OCI-LY1 (cell line): ENCODE measurements at regions not wholly inside any gene's neighbourhood (a gene's known extent, or its start where the extent isn't known, plus 50 kb on each side); places are given as distances from the start of the nearest gene placed in this dataset.

Experiments used
- H2AFZ ChIP-seq: fragments of 200-600 bp; sonication (generic), shearing (Covaris generic); 2 replicates; pipeline ENCODE4 v1.6.0; 2014; ENCODE audit warnings: antibody characterized with exemption, mild to moderate bottlenecking, low read length
- H3F3A ChIP-seq: fragments of 200-600 bp; sonication (generic), shearing (Covaris generic); 2 replicates; pipeline ENCODE4 v1.6.0; 2014; ENCODE audit warnings: mild to moderate bottlenecking, antibody characterized with exemption, low read length, moderate library complexity; ENCODE audit not compliant: insufficient read depth
- H3K27ac ChIP-seq: fragments of 200-600 bp; sonication (generic); 2 replicates; pipeline ENCODE4 v1.5.1; 2014; ENCODE audit warnings: low read length, mixed run types, mild to moderate bottlenecking, low read depth; ENCODE audit not compliant: poor library complexity, severe bottlenecking
- H3K27me3 ChIP-seq: fragments of 200-600 bp; sonication (generic); 2 replicates; pipeline ENCODE4 v1.6.0; 2014; ENCODE audit warnings: antibody characterized with exemption, mild to moderate bottlenecking, low read length, moderate library complexity; ENCODE audit not compliant: insufficient read depth
- H3K36me3 ChIP-seq: fragments of 200-600 bp; sonication (generic); 2 replicates; pipeline ENCODE4 v1.6.1; 2014; ENCODE audit warnings: mild to moderate bottlenecking, antibody characterized with exemption, low read length, moderate library complexity, mixed read lengths; ENCODE audit not compliant: insufficient read depth
- H3K4me1 ChIP-seq: fragments of 200-600 bp; sonication (generic); 2 replicates; pipeline ENCODE4 v1.5.1; 2014; ENCODE audit warnings: mild to moderate bottlenecking, low read length, moderate library complexity; ENCODE audit not compliant: insufficient read depth, severe bottlenecking
- H3K4me2 ChIP-seq: fragments of 200-600 bp; sonication (generic), shearing (Covaris generic); 2 replicates; pipeline ENCODE4 v1.6.1; 2014; ENCODE audit warnings: low read length
- H3K4me3 ChIP-seq: fragments of 200-600 bp; sonication (generic); 2 replicates; pipeline ENCODE4 v1.5.1; 2014; ENCODE audit warnings: low read length, low read depth, mild to moderate bottlenecking, mixed read lengths; ENCODE audit not compliant: poor library complexity, severe bottlenecking
- H3K79me2 ChIP-seq: fragments of 200-600 bp; shearing (Covaris generic); 2 replicates; pipeline ENCODE4 v1.6.1; 2016; ENCODE audit warnings: mixed run types, low read length, mixed read lengths; ENCODE audit not compliant: insufficient read depth
- H3K9ac ChIP-seq: fragments of 200-600 bp; sonication (generic), shearing (Covaris generic); 2 replicates; pipeline ENCODE4 v1.6.1; 2014; ENCODE audit warnings: mild to moderate bottlenecking, low read length, mixed read lengths
- H3K9me2 ChIP-seq: fragments of 200-600 bp; sonication (generic), shearing (Covaris generic); 2 replicates; pipeline ENCODE4 v1.6.1; 2014; ENCODE audit warnings: low read depth, mild to moderate bottlenecking, low read length, mixed read lengths
- H3K9me3 ChIP-seq: fragments of 200-600 bp; shearing (Covaris generic); 2 replicates; pipeline ENCODE4 v1.6.1; 2014; ENCODE audit warnings: low read length, mixed read lengths
- H4K20me1 ChIP-seq: fragments of 200-600 bp; sonication (generic), shearing (Covaris generic); 2 replicates; pipeline ENCODE4 v1.6.0; 2016; ENCODE audit warnings: mild to moderate bottlenecking, low read length; ENCODE audit not compliant: insufficient read depth
- CTCF ChIP-seq: fragments of 200-600 bp; sonication (generic), shearing (Covaris generic); IDR thresholded peaks from 2 replicates; pipeline ENCODE4 v1.5.1; 2017; ENCODE audit warnings: mild to moderate bottlenecking, antibody characterized with exemption, low read length, moderate library complexity, mixed read lengths
- EZH2 ChIP-seq: fragments of 200-600 bp; sonication (generic), shearing (Covaris generic); IDR thresholded peaks from 2 replicates; pipeline ENCODE4 v1.8.0; 2017; ENCODE audit warnings: borderline replicate concordance, mixed run types, mild to moderate bottlenecking, antibody characterized with exemption, low read length, moderate library complexity, mixed read lengths

- no peak for TF ChIP-seq CTCF
- TF ChIP-seq EZH2 = no peak
- no peaks in the 10 kb centered on the region for H3K9me3 ChIP-seq
Measured at GRCh38 chr9:79447762-79448161, 124.0 kb upstream of the TLE4 start.

DNA sequence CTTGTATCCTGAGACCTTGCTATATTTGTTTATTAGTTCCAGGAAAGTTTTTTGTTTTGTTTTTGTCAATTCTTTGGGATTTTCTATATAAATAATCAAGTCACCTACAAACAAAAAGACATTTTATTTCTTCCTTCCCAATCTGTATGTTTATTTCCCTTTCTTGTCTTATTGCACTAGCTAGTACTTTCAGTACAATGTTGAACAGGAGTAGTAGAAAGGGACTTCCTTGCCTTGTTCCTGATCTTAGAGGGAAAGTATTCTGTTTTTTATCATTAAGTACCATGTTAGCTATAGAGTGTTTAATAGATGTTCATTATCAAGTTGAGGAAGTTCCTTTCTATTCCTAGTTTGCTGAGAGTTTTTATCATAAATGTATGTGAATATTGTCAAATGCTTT, 119.5 kb upstream of the TLE4 start:
- H3K79me2 ChIP-seq = no peaks in the 10 kb centered on the region
- H3K4me3 ChIP-seq = no peak overlapping the region
- H2AFZ ChIP-seq = no peak overlapping the region
- no peak overlapping the region for H3K27ac ChIP-seq
- H3K4me1 ChIP-seq = no peaks in the 10 kb centered on the region
- H3K36me3 ChIP-seq = no peaks in the 10 kb centered on the region
- H3K9ac ChIP-seq = no peak overlapping the region
- no peaks in the 10 kb centered on the region for H3F3A ChIP-seq
- no peaks in the 10 kb centered on the region for H3K27me3 ChIP-seq
- no peaks in the 10 kb centered on the region for H4K20me1 ChIP-seq
- H3K4me2 ChIP-seq = no peak overlapping the region
- no peak for TF ChIP-seq CTCF
- no peak for TF ChIP-seq EZH2
- H3K9me3 ChIP-seq = no peaks in the 10 kb centered on the region
- H3K9me2 ChIP-seq = no peaks in the 10 kb centered on the region

More at GRCh38 chr9:79447762-79448161, 124.0 kb upstream of the TLE4 start:
- Histone ChIP-seq H3K79me2 (no peaks in the 10 kb centered on the region), H3K4me2 (no peak overlapping the region), H3F3A (no peaks in the 10 kb centered on the region), H3K4me3 (no peak overlapping the region), H3K9me2 (no peaks in the 10 kb centered on the region), H3K27ac (no peak overlapping the region), H3K27me3 (no peaks in the 10 kb centered on the region), H3K4me1 (no peaks in the 10 kb centered on the region), H3K36me3 (no peaks in the 10 kb centered on the region), H2AFZ (no peak overlapping the region), H3K9ac (no peak overlapping the region), H4K20me1 (no peaks in the 10 kb centered on the region)

DNA sequence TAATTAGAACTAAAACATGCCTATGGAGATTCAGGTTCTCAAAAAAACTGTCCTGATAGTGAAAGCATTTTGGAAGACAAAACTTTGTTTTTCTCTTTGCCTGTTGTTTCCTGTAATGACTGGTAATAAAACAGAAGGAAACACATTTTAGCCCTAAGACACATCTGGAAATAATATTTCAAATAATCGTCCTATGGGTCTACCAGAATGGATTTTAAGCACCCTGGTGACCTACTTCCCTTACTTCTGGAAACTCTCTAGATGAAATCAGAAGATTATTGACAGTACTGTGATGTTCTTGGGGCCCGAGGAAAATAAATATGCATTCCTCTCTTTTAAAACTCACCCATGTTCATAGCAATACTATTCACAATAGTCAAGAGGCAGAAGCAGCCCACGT, 110.1 kb upstream of the TLE4 start:
- H3K27me3 ChIP-seq = no peaks in the 10 kb centered on the region
- no peak overlapping the region for H2AFZ ChIP-seq
- no peaks in the 10 kb centered on the region for H3K9me3 ChIP-seq
- no peak overlapping the region for H3K27ac ChIP-seq
- H3F3A ChIP-seq = no peaks in the 10 kb centered on the region
- TF ChIP-seq EZH2 = no peak
- no peak for TF ChIP-seq CTCF
- H3K4me2 ChIP-seq = no peak overlapping the region
- no peaks in the 10 kb centered on the region for H3K79me2 ChIP-seq
- no peaks in the 10 kb centered on the region for H3K9me2 ChIP-seq
- H3K4me1 ChIP-seq = no peaks in the 10 kb centered on the region
- no peak overlapping the region for H3K4me3 ChIP-seq
- no peaks in the 10 kb centered on the region for H4K20me1 ChIP-seq
- H3K36me3 ChIP-seq = no peaks in the 10 kb centered on the region
- no peak overlapping the region for H3K9ac ChIP-seq
